Skin of body (tissue), 1 donor: ENCODE measurements at regions not wholly inside any gene's neighbourhood (a gene's known extent, or its start where the extent isn't known, plus 50 kb on each side); places are given as distances from the start of the nearest gene placed in this dataset.

Experiments used
- DNase-seq: peaks from one replicate; lab custom pipeline; 2025; lab: John Stamatoyannopoulos, UW

- no peak for DNase-seq
Observed at GRCh38 chr2:156164091-156164720, 168.3 kb downstream of the NR4A2 start.

DNA sequence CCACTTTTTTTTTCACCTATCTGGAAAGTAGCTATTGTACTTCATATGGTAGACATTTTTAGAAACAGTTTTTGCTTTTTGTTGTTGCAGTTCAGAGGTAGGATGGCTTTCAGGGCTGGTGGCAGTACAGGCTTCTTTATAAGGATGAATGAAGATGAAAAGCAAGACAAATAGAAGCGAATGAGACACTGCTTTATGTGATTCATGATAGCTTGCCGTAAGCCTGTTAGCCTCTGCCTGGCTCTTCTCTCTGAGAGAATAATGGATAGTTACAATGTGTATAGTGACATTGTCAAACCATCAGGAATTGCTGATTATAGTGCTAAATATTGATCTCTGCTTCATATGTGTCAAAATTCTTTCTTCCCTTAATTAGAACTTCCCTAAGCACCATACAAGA is 173.7 kb downstream of the NR4A2 start:
- DNase-seq, result no peak

DNA sequence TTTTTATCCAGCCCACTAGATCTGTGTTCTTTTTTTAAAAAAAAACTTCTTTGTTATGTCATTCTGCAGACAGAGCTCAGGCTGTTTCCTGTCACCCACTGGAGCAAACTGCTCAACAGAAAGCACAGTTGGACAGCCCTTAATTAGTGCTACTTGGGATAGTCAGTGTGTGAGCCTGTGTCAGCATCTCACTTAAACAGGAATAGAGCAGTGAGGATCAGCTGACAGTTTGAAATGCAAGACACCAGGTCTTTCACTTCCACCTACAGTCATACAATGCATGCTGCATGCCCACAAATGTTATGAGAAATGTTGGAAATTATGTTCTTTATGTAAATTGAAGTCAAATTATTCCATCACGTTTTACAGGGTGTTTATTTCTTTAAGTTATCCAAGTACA is 174.9 kb downstream of the NR4A2 start:
- DNase-seq, result no peak

DNA sequence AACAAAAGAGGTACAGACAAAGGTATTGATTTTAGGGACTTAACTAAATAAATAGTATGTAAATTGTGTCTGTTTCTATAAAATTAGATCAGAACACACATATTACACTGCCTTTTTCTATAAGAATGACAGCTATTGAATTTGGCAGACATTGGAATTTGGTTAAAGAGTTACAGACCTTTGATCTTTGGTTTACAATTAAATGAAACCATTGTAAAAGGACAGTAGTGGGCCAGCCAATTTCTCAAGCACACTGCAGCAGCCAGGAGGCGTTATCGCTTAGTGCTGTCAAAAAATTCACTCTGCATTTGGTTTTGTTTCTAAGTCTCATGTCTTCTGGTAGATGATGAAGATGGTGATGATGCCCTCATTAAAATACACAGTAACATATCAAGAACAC is 175.9 kb downstream of the NR4A2 start:
- no peak for DNase-seq

DNA sequence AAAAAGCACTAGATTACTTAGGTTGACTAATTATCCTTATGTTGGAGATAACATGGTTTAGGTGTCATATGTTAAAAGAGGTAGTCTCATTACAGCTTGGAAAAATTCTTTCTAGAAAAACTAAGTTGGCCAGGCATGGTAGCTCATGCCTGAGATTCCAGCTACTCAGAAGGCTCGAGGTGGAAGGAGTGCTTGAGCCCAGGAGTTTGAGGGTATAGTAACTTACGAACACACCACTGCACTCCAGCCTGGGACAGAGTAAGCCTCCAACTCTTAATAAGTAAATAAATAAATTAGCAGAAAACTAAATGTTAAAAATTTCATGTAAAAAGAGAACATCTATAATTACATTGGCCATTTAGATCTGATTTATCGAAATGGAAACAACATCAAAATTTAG is 177.2 kb downstream of the NR4A2 start:
- no peak for DNase-seq

- DNase-seq, result no peak
Observed at GRCh38 chr2:156151351-156151750, 181.2 kb downstream of the NR4A2 start.

DNA sequence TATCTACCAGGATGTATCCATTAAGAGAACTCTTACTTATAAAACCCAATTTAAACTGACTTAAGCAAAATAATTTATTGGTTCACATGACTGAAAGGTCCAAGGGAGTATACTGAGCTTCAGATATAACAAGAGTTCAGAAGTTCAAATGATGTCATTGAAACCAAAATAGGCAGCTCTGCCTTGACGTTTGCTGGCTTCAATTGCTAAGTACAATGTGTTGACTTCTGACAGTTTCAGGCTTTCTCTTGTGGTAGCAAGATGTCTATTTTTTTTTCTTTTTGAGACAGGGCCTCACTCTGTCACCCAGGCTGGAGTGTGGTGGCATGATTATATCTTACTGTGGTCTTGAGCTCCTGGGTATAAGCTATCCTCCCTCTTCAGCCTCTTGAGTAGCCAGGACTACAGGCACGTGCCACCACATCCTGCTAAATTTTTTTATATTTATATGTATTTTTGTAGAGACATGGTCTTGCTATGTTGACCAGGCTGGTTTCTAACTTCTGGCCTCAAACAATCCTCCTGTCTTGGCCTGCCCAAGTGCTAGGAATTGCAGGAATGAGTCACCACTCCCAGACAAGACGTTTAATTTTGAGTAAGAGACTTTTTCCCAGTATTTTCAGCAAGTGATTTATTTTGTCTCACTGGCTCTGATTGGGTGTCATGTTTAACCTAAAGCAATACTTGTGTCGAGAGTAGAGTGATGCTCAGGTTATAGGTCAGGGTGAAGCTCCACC is 184.8 kb downstream of the NR4A2 start:
- DNase-seq, result no peak

GRCh38 chr2:156145976-156146375 is 186.5 kb downstream of the NR4A2 start:
- no peak for DNase-seq

- DNase-seq, result no peak
Observed at GRCh38 chr2:156145469-156145868, 187.1 kb downstream of the NR4A2 start.

DNA sequence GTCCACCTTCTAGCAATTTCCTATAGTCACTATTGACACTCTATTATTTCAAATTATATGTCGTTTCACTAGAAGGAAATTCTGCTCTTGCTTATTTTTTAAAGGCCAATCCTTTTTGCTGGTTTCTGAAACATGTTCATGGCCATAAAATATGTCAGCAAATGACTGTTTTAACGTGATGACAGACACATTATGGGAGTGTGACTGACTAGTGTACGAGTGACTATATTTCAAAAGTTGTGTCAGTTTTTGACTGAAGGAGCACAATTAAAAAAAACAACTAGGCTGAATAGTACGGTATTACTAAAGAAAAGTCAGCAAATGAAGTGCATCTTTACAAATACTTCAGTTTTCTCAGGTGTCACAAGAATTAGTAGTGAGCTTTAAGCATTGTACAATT is 196.0 kb downstream of the NR4A2 start:
- DNase-seq, result no peak

DNA sequence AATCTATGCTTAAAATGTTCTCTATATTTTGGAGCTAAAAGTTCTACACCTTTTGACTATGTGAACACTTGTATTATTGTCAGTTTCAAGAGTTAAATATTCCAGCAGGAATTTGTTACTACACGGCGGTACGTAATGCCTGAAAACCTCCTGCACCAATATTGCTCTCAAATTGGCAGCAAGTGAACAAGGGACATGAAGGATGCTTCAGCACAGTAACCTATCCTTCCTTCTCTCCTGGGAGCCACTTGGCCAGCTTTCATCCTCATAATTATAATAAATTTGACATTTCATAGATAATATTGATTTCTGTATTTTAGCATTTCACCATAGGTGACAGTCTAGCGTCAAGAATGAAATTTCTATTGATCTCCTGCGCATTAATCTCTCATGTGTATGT is 197.6 kb downstream of the NR4A2 start:
- DNase-seq, result no peak

DNA sequence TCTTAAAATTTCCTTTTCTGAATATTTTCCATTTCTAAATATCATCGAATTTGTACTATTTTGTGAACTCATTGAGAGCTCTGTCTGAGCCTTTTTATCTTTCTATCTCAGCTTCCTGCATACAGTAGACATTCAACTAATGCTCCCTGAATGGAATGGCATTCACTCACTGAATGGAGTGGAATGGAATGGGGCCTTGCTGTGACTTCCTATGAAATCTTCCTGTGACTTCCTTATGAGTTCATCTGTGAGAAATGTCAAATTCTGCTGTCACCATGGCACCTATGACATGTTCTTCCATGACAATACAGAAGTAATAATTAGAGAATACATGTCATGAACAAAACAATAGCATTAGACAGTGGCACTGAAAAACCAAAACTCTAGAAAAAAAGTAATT is 199.6 kb downstream of the NR4A2 start:
- DNase-seq, result no peak

GRCh38 chr2:156132130-156132529 is 200.4 kb downstream of the NR4A2 start:
- DNase-seq, result no peak

- no peak for DNase-seq
Observed at GRCh38 chr2:156129227-156129626, 203.3 kb downstream of the NR4A2 start.

DNA sequence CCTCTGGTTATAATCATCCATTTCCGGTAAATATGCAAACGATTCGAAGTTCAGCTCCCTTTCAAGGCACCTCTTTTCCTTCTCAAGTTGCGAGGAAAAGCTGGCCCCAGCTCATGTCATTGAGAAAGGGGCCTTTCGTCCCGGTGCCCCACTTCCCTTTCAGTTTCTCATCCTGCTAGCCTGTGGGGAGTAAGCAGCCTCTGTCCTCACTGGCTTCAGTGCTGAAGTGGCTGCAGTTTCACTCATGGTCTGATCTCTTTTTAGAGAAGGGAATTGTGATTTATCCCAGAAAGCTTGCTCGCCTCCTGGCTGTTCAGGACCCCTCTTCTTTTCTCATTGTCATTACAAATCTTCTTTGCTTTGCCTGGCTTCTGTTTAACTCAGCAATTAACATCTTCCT is 207.5 kb downstream of the NR4A2 start:
- DNase-seq, result no peak

- DNase-seq, result no peak
Observed at GRCh38 chr2:156124458-156124857, 208.1 kb downstream of the NR4A2 start.

DNA sequence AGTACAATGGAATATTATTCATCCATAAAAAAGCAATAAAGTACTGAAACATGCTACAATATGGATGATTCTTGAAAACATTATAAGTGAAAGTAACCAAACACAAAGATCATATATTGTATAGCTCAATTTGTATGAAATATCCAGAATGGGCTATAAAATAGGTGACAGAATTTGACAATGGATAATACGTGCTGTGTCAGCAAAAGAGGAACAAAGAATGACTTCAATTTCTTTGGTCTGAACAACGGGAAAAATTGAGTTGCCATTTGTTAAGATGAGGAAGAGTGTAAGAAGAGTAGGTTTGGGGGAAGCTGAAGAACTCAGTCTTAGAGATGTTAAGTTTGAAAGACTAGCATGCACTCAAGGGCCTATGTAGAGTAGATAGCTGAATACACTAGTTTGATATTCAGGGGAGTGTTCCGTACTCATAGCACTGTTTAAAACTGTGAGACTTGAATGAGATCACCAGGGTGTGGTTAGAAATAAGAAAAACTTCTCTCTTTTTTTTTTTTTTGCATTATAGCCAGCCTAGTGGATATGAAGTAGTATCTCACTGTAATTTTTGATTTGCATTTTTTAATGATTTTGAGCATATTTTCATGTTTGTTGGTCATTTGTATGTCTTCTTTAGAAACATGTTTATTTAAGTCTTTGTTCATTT is 213.6 kb downstream of the NR4A2 start:
- no peak for DNase-seq

- DNase-seq, result no peak
Observed at GRCh38 chr2:156116113-156116512, 216.4 kb downstream of the NR4A2 start.

DNA sequence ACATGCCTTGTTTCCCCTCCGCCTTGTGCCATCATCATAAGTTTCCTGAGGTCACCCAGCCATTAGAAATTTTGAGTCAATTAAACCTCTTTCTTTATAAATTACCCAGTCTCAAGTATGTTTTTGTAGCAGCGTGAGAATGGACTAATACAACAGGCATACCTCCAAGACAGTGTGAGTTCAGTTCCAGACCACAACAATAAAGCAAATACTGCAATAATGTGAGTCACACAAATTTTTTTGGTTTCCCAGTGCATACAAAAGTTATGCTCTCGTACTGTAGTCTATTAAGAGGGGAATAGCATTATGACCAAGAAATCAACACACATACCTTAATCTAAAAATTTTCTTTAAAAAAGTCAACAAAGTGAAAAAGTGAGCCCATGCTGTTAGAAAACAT is 217.2 kb downstream of the NR4A2 start:
- DNase-seq, result no peak

DNA sequence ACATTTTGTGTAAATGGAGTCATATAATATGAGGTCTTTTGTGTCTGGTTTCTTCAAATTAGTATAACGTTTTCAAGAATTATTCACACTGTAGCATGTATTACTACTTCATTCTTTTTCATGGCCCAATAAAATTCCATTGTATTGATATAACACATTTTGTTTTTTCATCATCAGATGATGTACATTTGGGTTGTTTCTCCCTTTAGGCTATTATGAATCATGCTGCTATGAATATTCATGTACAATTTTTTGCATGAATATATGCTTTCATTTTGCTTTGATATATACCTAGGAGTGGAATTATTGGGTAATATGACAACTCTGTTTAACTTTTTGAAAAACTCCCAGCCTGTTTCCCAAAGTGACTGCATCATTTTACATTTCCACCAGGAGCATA is 220.2 kb downstream of the NR4A2 start:
- no peak for DNase-seq

DNA sequence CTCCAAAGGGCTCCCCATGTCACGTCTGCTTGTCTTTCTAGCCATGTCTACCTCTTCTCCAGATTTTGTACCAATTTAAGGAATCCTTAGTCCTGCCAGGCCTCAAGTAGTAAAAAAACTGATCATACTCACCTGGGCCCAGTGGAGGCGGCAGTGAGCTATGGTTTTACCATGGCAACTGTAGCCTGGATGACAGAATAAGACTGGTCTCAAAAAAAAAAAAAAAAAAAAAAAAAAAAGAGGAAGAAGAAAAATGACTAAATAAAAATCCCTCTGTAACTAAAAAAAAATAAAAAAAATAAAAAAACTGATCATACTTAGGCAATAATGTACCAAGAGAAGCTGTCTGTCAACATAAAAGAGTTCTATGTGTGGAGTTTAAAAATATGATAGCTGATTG is 221.6 kb downstream of the NR4A2 start:
- no peak for DNase-seq

- DNase-seq, result no peak
Observed at GRCh38 chr2:156099382-156099781, 233.1 kb downstream of the NR4A2 start.

DNA sequence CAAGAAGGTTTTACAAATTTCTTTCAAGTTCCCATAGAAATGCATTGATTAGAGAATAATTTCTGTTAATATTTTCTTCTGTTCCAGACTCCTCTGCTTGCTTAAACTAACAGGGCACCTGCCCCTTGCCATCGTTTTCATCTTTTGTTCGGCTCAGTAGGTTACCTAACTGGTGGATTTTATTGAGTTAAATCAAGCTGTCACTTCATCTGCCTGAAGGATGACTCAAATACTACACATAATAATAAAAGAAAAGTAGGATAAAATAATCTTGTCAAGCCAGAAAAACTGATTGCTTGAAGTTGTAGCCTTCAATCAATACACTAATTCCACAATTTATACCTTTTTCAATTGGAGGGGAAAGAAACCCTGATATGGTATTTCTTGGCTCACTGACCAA is 234.0 kb downstream of the NR4A2 start:
- no peak for DNase-seq
